SJSA1 (cell line): ENCODE measurements at regions not wholly inside any gene's neighbourhood (a gene's known extent, or its start where the extent isn't known, plus 50 kb on each side); places are given as distances from the start of the nearest gene placed in this dataset.

Experiments used
- DNase-seq, 2 experiments: peaks; one replicate each; pipeline ENCODE4 v3.0.0-alpha.2; 2015 to 2020; ENCODE audit warnings: low spot score in 2 of 2, low read depth in 1 of 2
- H3K27ac ChIP-seq: fragments of 250-450 bp; sonication (Bioruptor Pico); 2 replicates; pipeline ENCODE4 v1.5.1; 2020; ENCODE audit warnings: mild to moderate bottlenecking, moderate library complexity
- H3K27me3 ChIP-seq: fragments of 250-450 bp; sonication (Bioruptor Pico); replicated peaks from 2 replicates; pipeline ENCODE4 v1.5.1; 2020; ENCODE audit warnings: mild to moderate bottlenecking, moderate library complexity
- H3K36me3 ChIP-seq: fragments of 250-450 bp; sonication (Bioruptor Pico); 2 replicates; pipeline ENCODE4 v1.5.1; 2020; ENCODE audit warnings: mild to moderate bottlenecking
- H3K4me1 ChIP-seq: fragments of 250-450 bp; sonication (Bioruptor Pico); replicated peaks from 2 replicates; pipeline ENCODE4 v1.6.1; 2021; ENCODE audit warnings: mild to moderate bottlenecking
- H3K4me3 ChIP-seq: fragments of 250-450 bp; sonication (Bioruptor Pico); 2 replicates; pipeline ENCODE4 v1.5.1; 2020; ENCODE audit warnings: mild to moderate bottlenecking
- H3K9me3 ChIP-seq: fragments of 250-450 bp; sonication (Bioruptor Pico); replicated peaks from 2 replicates; pipeline ENCODE4 v1.5.1; 2020; ENCODE audit warnings: mild to moderate bottlenecking

- Histone ChIP-seq H3K27ac (no peak overlapping the region), H3K9me3 (no peaks in the 10 kb centered on the region), H3K27me3 (no peaks in the 10 kb centered on the region), H3K4me1 (peaks cover 18% of the 10 kb centered on the region), H3K36me3 (no peaks in the 10 kb centered on the region), H3K4me3 (no peak overlapping the region)
- no peak for DNase-seq
Measured at GRCh38 chr2:234770031-234770506, 181.7 kb upstream of the SH3BP4 start.

GRCh38 chr2:234768608-234769196 is 183.1 kb upstream of the SH3BP4 start:
- Histone ChIP-seq H3K9me3 (no peaks in the 10 kb centered on the region), H3K27me3 (no peaks in the 10 kb centered on the region), H3K36me3 (no peaks in the 10 kb centered on the region), H3K27ac (no peak overlapping the region), H3K4me1 (peaks cover 18% of the 10 kb centered on the region), H3K4me3 (no peak overlapping the region)
- DNase-seq = no peak

- H3K4me3 ChIP-seq = no peak overlapping the region
- no peaks in the 10 kb centered on the region for H3K4me1 ChIP-seq
- H3K27me3 ChIP-seq = no peaks in the 10 kb centered on the region
- no peak for DNase-seq
- H3K27ac ChIP-seq = no peak overlapping the region
- no peaks in the 10 kb centered on the region for H3K36me3 ChIP-seq
- no peaks in the 10 kb centered on the region for H3K9me3 ChIP-seq
Measured at GRCh38 chr2:234765279-234765678, 186.5 kb upstream of the SH3BP4 start.

- no peak overlapping the region for H3K27ac ChIP-seq
- H3K9me3 ChIP-seq = no peaks in the 10 kb centered on the region
- no peak overlapping the region for H3K4me3 ChIP-seq
- no peaks in the 10 kb centered on the region for H3K27me3 ChIP-seq
- no peaks in the 10 kb centered on the region for H3K4me1 ChIP-seq
- no peak for DNase-seq
- no peaks in the 10 kb centered on the region for H3K36me3 ChIP-seq
Measured at GRCh38 chr2:234764372-234764771, 187.4 kb upstream of the SH3BP4 start.

- DNase-seq = no peak
- Histone ChIP-seq H3K27me3 (no peaks in the 10 kb centered on the region), H3K36me3 (no peaks in the 10 kb centered on the region), H3K4me3 (no peak overlapping the region), H3K9me3 (no peaks in the 10 kb centered on the region), H3K4me1 (no peaks in the 10 kb centered on the region), H3K27ac (no peak overlapping the region)
Measured at GRCh38 chr2:234763002-234763873, 188.6 kb upstream of the SH3BP4 start.

- no peaks in the 10 kb centered on the region for H3K27me3 ChIP-seq
- no peak for DNase-seq
- H3K9me3 ChIP-seq = no peaks in the 10 kb centered on the region
- H3K27ac ChIP-seq = no peak overlapping the region
- H3K4me1 ChIP-seq = no peaks in the 10 kb centered on the region
- H3K36me3 ChIP-seq = no peaks in the 10 kb centered on the region
- no peak overlapping the region for H3K4me3 ChIP-seq
Measured at GRCh38 chr2:234761910-234762309, 189.9 kb upstream of the SH3BP4 start.

GRCh38 chr2:234754126-234754525 is 197.7 kb upstream of the SH3BP4 start:
- Histone ChIP-seq H3K27ac (no peak overlapping the region), H3K27me3 (no peaks in the 10 kb centered on the region), H3K4me1 (no peaks in the 10 kb centered on the region), H3K9me3 (no peaks in the 10 kb centered on the region), H3K4me3 (no peak overlapping the region), H3K36me3 (no peaks in the 10 kb centered on the region)
- DNase-seq = no peak

- Histone ChIP-seq H3K4me3 (no peak overlapping the region), H3K36me3 (no peaks in the 10 kb centered on the region), H3K27ac (no peak overlapping the region), H3K4me1 (no peaks in the 10 kb centered on the region), H3K9me3 (no peaks in the 10 kb centered on the region), H3K27me3 (no peaks in the 10 kb centered on the region)
- DNase-seq = no peak
Measured at GRCh38 chr2:234753701-234754100, 198.1 kb upstream of the SH3BP4 start.

- DNase-seq = no peak
- no peak overlapping the region for H3K4me3 ChIP-seq
- H3K27ac ChIP-seq = no peak overlapping the region
- H3K9me3 ChIP-seq = no peaks in the 10 kb centered on the region
- no peaks in the 10 kb centered on the region for H3K36me3 ChIP-seq
- no peaks in the 10 kb centered on the region for H3K27me3 ChIP-seq
- H3K4me1 ChIP-seq = no peaks in the 10 kb centered on the region
Measured at GRCh38 chr2:234752966-234753365, 198.9 kb upstream of the SH3BP4 start.

- DNase-seq = no peak
- Histone ChIP-seq H3K9me3 (no peaks in the 10 kb centered on the region; the same call in 1 of the 2 replicates), H3K27me3 (no peaks in the 10 kb centered on the region), H3K36me3 (no peaks in the 10 kb centered on the region), H3K27ac (no peak overlapping the region), H3K4me1 (no peaks in the 10 kb centered on the region), H3K4me3 (no peak overlapping the region)
Measured at GRCh38 chr2:234751275-234751973, 200.4 kb upstream of the SH3BP4 start.

- Histone ChIP-seq H3K4me3 (no peak overlapping the region), H3K9me3 (no peaks in the 10 kb centered on the region; the same call in 1 of the 2 replicates), H3K27me3 (no peaks in the 10 kb centered on the region), H3K36me3 (no peaks in the 10 kb centered on the region), H3K4me1 (no peaks in the 10 kb centered on the region), H3K27ac (no peak overlapping the region)
- DNase-seq = no peak
Measured at GRCh38 chr2:234747833-234748559, 203.8 kb upstream of the SH3BP4 start.

- H3K4me1 ChIP-seq = no peaks in the 10 kb centered on the region
- H3K27me3 ChIP-seq = no peaks in the 10 kb centered on the region
- H3K4me3 ChIP-seq = no peak overlapping the region
- DNase-seq = no peak
- H3K9me3 ChIP-seq = no peaks in the 10 kb centered on the region; the same call in 1 of the 2 replicates
- H3K36me3 ChIP-seq = no peaks in the 10 kb centered on the region
- H3K27ac ChIP-seq = no peak overlapping the region
Measured at GRCh38 chr2:234747032-234747431, 204.8 kb upstream of the SH3BP4 start.

- Histone ChIP-seq H3K4me1 (no peaks in the 10 kb centered on the region), H3K4me3 (no peak overlapping the region), H3K27me3 (no peaks in the 10 kb centered on the region), H3K36me3 (no peaks in the 10 kb centered on the region), H3K27ac (no peak overlapping the region), H3K9me3 (no peaks in the 10 kb centered on the region; the same call in 1 of the 2 replicates)
- no peak for DNase-seq
Measured at GRCh38 chr2:234745347-234745746, 206.5 kb upstream of the SH3BP4 start.
